GM21576 (cell line): ENCODE measurements at regions not wholly inside any gene's neighbourhood (a gene's known extent, or its start where the extent isn't known, plus 50 kb on each side); places are given as distances from the start of the nearest gene placed in this dataset.
"Not testable (repeated sequence)": the region's sequence is repeated elsewhere in the genome, so short reads cannot be mapped to it uniquely, and the experiment has no call there.

ENCODE experiments used
- ATAC-seq: cut with Tn5 transposase; IDR thresholded peaks from one replicate; pipeline ENCODE4 v1.9.1; 2021; ENCODE audit warnings: mild to moderate bottlenecking, moderate library complexity; ENCODE audit not compliant: unreplicated experiment

GRCh38 chr18:28511413-28511821 lies 334.5 kb upstream of the CDH2 start:
- ATAC-seq: no peak

- no peak for ATAC-seq
Observed at GRCh38 chr18:28510210-28510609, 333.3 kb upstream of the CDH2 start.

- no peak for ATAC-seq
Observed at GRCh38 chr18:28504066-28504465, 327.1 kb upstream of the CDH2 start.

- no peak for ATAC-seq
Observed at GRCh38 chr18:28494151-28494550, 317.2 kb upstream of the CDH2 start.

- ATAC-seq: no peak
Observed at GRCh38 chr18:28485918-28486317, 309.0 kb upstream of the CDH2 start.

- ATAC-seq: no peak
Observed at GRCh38 chr18:28485210-28485801, 308.4 kb upstream of the CDH2 start.

- ATAC-seq: no peak
Observed at GRCh38 chr18:28478531-28478930, 301.6 kb upstream of the CDH2 start.

GRCh38 chr18:28476302-28476701 lies 299.4 kb upstream of the CDH2 start:
- ATAC-seq: no peak

GRCh38 chr18:28469946-28470345 lies 293.0 kb upstream of the CDH2 start:
- ATAC-seq: no peak

GRCh38 chr18:28468901-28469300 lies 292.0 kb upstream of the CDH2 start:
- no peak for ATAC-seq

GRCh38 chr18:28466204-28466603 lies 289.3 kb upstream of the CDH2 start:
- ATAC-seq: no peak

- ATAC-seq: no peak
Observed at GRCh38 chr18:28459587-28459986, 282.7 kb upstream of the CDH2 start.

GRCh38 chr18:28458751-28459150 lies 281.8 kb upstream of the CDH2 start:
- ATAC-seq: no peak

- ATAC-seq: no peak
Observed at GRCh38 chr18:28457784-28458183, 280.9 kb upstream of the CDH2 start.

GRCh38 chr18:28455971-28456370 lies 279.0 kb upstream of the CDH2 start:
- no peak for ATAC-seq

GRCh38 chr18:28439870-28440269 lies 262.9 kb upstream of the CDH2 start:
- no peak for ATAC-seq

- no peak for ATAC-seq
Observed at GRCh38 chr18:28438381-28438780, 261.5 kb upstream of the CDH2 start.

GRCh38 chr18:28432339-28432738 lies 255.4 kb upstream of the CDH2 start:
- ATAC-seq: no peak

GRCh38 chr18:28425886-28426285 lies 249.0 kb upstream of the CDH2 start:
- ATAC-seq: no peak

GRCh38 chr18:28422577-28422976 lies 245.6 kb upstream of the CDH2 start:
- no peak for ATAC-seq

- ATAC-seq: not testable (repeated sequence)
Observed at GRCh38 chr18:28421950-28422349, 245.0 kb upstream of the CDH2 start.

- no peak for ATAC-seq
Observed at GRCh38 chr18:28412521-28412920, 235.6 kb upstream of the CDH2 start.

- no peak for ATAC-seq
Observed at GRCh38 chr18:28411806-28412205, 234.9 kb upstream of the CDH2 start.
